ENCODE measurements at regions not wholly inside any gene's neighbourhood (a gene's known extent, or its start where the extent isn't known, plus 50 kb on each side); places are given as distances from the start of the nearest gene placed in this dataset.

GRCh38 chr12:76201758-76202157 lies 117.3 kb upstream of the NAP1L1 start:
- TF ChIP-seq CTCF (conservative IDR thresholded peaks at IDR 0.05 in 1 of 2, IDR thresholded peaks at IDR 0.05 in 1 of 2; ENCODE audit: extremely low read depth in 1 of 2, insufficient read depth in 1 of 2, low read depth in 1 of 2, low read length in 2 of 2) (no peak), EZH2 (IDR thresholded peaks at IDR 0.05; ENCODE audit: borderline replicate concordance, low read length) (no peak)

Measured in mammary epithelial cell (primary cell).